Gastroesophageal sphincter (tissue), 3 donors: ENCODE measurements at regions not wholly inside any gene's neighbourhood (a gene's known extent, or its start where the extent isn't known, plus 50 kb on each side); places are given as distances from the start of the nearest gene placed in this dataset.

Experiments
- CTCF ChIP-seq, 4 experiments: fragments of 200-600 bp in 2 of 4; fragments of 450-650 bp in 2 of 4; sonication (generic) in 1 of 4; IDR thresholded peaks; one replicate each; pipeline ENCODE4 v1.5.1; 2017 to 2019; ENCODE audit warnings: antibody characterized with exemption in 4 of 4, mild to moderate bottlenecking in 2 of 4, moderate library complexity in 2 of 4
- POLR2A ChIP-seq, 2 donors: fragments of 450-650 bp; IDR thresholded peaks; one replicate each; pipeline ENCODE4 v1.6.1; 2017; ENCODE audit warnings: antibody characterized with exemption in 2 of 2, mild to moderate bottlenecking in 2 of 2, moderate library complexity in 1 of 2
- POLR2AphosphoS5 ChIP-seq: sonication (generic); formaldehyde crosslinking; IDR thresholded peaks from one replicate; pipeline ENCODE4 v1.6.1; 2017; ENCODE audit warnings: antibody characterized with exemption

- no peak for TF ChIP-seq CTCF (IDR thresholded peaks at IDR 0.05)
- no peak for TF ChIP-seq POLR2AphosphoS5
- TF ChIP-seq POLR2A (IDR thresholded peaks at IDR 0.05): no peak
These were observed 1091.3 kb upstream of the TENM3 start for GRCh38 chr4:181151856-181152255.
